NOMO-1 (cell line): ENCODE measurements at regions not wholly inside any gene's neighbourhood (a gene's known extent, or its start where the extent isn't known, plus 50 kb on each side); places are given as distances from the start of the nearest gene placed in this dataset.

Source experiments
- DNase-seq, 2 experiments: peaks; one replicate each; lab custom pipeline; 2025; ENCODE audit not compliant: unreplicated experiment in 2 of 2; lab: John Stamatoyannopoulos, UW

DNA sequence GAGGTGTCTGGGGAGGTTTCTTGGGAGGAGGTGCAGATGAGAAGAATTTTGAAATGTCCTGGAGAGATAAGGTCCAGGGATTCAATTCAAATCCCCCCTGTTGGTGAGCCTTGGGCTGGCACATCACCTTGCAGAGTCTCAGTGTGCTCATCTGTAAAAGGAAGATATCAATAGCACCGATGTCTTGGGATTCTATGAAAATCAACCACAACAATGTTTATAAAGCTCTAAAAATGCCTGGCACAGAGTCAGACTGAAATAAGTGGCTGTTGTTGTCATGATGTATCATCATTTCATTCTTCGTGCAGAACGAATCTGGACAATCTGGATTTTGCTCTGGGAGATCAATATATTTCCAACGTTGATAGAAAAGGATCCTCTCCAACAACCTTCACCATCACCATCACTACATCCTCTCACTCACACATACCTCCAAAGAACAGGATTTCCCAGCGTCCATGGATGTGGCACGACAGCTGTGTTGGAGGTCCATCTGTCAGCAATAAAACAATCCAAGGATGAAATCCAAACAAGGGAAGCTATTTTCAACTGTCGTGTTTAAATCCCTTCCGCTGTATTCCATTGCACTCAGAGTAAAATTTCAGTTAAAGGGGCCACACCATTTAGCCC, 393.7 kb upstream of the DYNLRB2 start:
- no peak for DNase-seq

DNA sequence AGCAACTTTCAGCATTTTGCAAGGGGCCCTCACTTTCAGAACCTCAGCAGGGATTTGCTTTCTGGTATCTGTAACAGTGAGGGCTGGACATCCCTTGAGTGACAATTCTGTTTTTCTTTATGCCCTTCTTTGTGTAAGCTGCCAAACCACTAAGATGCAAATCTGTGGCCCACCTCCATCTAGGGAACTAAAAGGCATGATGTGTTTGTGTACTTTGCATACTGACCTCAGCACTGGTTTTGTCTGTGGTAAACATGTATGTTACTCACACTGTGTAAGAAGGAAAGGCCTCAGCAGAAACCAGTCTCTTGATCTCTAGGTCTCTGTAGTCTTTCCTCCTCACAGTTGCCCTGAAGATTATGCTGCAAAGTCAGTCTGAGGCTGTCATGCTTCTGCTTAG, 396.6 kb upstream of the DYNLRB2 start:
- no peak for DNase-seq

DNA sequence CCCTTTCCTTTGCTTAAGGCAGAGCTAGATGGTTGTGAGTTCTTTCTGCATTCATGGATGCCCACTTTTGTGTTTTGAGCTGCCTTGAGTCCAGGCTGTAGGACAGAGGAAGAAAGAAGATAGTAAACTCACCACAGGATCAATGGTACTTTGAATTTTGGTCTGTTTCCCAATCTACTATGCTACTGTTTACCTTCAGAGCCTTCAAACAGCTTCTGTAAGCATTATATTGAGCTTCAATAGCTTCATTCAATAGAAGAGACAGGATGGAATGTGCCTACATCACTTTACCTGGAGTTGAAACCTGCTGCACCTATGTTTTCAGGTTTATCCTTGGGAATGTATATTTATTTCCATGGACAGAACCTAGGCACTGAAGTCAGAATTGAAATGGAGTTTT, 397.9 kb upstream of the DYNLRB2 start:
- no peak for DNase-seq

DNA sequence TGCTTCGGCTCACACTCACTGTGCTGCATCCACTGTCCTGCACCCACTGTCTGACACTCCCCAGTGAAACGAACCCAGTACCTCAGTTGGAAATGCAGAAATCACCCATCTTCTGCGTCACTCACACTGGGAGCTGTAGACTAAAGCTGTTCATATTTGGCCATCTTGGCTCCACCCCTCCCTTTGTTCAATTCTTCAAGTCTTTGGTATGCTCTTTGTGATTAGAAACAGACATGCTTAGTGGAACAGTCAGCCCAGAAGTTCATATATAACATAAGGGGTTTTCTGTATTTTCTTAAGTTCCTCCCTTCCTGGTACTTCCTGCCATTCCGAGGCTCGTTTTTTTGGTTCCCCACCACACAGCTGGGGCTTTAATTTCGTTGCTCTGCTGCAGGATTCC, 398.5 kb upstream of the DYNLRB2 start:
- no peak for DNase-seq

DNA sequence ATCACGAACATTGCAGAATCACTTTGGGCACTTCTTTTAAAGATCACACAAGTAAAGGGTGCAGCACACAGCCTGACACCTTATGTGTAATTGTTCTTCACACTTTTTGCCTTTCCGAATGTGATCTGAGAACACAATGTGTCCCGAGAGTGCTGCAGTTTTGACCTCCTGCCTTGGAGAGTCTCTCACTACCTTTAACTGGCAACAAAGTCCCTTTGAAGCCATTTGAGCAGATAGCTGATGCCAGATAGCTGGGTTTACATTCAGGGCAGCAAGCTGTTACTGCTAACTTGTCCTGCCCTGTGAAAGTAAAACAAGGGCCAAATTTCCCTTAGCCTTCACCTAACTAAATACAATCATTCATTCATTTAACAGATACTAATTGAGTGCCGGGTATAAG, 411.0 kb upstream of the DYNLRB2 start:
- DNase-seq: no peak

DNA sequence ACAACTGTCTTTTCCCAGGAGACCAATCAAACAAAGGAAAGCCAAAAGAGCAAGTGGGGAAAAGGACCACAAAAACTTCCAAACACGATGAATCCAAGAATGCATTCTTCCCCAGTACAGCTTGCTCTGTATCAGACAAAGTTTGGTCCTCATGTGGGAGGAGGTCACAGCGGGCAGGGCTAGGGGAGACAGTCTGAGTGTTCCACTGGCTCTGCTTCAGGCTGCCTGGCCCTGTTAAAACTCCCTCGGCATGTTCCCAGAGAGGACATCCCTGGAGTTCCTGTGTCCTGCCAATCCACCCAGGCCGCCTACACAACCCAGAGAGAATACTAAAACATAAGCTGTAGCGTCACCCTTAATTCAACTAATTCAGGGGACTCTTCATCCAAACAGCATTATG, 415.1 kb upstream of the DYNLRB2 start:
- no peak for DNase-seq

DNA sequence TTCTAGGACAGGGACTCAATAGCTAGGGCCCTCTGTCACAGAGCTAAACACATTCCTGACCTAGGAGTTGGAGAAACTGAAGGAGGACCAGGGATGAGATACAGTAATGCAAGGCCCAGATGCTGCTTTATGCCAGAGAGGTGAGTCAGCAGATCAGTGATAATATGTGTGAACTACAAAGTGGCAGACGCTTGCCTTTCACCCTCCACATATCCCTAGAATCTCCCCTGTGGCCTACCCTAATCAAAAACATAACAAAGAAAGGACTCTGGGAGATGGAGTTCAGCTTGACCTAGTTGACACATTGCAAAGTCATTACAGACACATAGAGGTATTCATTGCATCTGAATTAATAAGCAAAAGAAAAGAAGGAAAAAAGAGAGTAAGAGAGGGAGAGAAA, 417.6 kb upstream of the DYNLRB2 start:
- DNase-seq: no peak

DNA sequence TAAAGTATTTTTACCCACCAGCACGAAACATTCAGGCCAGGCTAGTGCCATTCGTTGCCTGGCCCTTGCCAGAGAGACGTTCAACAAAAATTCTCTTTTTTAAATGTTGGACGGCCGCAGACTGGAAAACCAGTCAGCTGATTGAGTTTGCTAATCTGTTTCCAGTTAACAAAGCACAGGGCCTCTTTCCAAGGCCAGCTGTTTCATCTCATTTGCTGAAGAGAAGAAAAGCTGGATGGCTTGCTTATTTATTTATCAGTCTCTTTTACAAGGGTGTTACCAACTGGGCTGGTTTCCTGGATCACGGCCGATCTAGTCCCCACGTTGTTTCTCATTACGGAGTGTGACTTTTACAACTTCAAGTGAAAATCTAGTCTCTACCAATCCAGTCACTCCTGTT, 418.7 kb upstream of the DYNLRB2 start:
- no peak for DNase-seq

DNA sequence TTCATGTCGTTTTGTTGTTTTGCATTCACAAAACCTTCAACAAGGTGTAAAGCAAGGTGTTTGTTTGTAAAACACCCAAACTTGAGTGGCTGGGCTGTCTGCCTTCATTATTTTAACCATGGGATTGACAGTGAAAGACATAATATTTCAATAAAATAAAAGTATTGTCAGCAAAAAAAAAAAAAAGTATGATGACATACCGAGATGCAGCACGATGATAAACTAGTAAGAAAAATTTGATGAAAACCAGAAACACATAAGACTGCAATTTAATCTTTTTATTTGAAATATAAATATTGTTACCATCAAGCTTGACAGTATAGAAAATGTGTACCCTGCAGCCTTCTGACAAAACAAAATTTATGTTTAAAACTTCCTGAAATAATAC, 419.3 kb upstream of the DYNLRB2 start:
- no peak for DNase-seq

DNA sequence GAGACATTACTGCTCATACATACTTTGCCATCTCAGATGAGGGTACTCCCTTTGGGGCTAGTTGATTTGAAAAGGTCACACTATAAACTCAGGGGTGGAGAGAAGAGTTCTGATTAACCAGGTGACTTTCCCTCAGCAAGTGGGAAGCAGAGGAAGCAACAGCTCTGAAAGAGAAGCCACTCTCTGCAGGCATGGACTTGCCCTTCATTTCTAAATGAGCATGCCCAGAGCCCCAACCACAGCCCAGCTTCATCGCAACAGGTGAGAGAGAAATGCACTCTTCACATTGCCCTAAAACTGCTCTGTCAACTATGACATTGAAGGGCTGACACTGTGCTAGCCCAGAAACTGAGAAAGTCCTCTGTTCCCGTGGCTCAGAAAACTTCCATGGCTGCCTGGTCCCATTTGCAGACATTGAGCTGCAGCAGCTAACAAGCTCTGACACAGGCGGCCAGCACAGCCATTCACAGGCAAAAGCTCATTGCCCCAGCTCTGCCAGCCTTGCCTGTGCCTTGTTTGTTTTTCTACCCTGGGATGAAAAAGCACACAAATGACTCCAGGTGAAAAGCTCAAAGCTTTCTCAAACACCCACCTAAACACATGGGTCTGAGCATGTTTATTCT, 419.8 kb upstream of the DYNLRB2 start:
- DNase-seq: no peak

DNA sequence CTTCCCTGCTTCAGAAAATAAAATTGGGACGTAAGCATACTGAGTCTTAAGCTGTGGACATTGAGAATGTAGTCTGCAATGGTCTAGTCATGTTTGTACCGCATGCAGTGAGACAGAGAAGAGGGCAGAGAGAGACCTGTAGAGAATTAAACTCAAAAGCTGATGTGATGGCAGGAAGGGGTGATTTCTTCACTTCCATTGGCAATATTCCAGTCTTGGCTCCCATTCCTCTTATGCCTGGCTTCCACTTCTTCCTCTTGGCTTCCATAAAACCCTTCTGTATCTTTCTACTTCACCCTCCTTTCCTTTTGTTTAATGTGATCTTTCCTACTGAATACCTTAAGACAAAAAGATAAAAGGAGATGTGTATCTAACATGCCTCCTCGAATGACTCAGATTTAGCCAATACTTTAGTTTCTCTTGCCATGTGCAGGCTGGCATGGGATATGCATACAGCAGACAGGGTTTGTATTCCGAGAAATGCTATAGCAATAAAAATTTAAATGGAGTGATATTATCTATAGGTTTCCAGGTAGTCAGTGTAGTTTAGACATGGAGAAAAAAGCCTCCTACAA, 423.1 kb upstream of the DYNLRB2 start:
- DNase-seq: no peak

DNA sequence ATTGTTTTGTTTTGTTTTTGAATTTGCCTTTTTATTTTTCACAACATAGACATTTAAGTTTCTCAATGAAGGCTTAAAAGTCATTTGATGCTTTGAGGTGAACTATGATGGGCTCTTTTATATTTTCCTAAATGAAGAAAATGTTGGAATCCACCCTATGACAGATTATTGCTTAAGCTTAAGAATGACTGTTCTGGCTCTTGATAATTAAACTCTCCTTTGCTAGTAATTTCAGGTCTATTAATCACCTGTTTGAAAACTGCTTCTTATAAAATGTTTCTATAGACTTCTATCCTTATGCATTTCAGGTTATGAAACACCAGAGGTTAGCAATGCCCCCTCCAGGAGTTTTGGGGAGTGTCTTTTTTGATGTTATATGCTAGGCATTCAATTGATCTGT, 424.1 kb upstream of the DYNLRB2 start:
- no peak for DNase-seq

DNA sequence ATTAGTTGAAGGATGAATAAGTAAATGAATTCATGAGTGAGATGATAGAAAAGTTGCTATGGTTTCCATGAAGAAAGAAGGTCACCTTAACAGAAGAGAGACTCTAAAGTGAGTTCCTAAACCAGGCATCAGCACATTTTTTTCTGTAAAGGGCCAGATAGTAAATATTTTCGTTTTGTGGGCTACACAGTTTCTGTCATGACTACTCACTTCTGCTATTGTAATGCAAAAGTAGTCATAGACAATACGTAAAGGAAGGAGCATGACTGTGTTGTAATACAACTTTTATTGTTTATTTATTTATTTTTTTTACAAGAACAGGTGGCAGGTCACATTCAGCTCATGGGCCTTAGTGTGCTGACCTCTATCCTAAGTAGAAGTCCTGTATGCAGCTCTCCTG, 426.1 kb upstream of the DYNLRB2 start:
- no peak for DNase-seq

DNA sequence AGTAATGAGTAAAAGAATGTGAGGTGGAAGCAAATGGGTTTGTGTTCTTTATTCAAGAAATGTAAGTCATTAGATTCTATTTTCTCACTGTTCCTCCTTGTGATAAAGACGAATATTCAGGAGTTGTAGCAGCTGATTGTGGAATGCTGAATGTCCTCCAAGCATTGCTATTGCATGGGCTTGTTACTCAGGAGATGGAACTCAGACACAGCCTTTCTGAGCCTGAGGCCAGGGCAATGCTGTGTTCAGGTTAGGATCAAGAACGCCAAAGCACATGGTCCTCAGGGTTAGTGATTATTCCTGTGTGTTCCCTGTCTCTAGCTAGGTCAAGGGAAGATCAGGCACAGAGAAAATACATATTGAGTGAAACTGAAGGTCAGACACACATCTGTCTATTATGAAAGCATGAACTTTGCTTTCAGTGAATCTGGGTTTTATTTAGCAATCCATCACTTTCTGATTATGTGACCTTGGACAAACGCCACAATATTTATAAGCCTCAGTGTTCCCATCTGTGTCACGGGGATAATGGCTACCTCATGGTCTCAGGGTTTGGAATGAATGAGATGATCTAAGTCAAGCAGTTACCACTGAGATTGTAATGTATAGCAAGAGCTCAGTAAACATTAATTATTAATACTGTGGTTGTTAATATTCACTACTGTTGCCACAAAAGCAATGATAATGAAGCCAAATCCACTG, 426.8 kb upstream of the DYNLRB2 start:
- DNase-seq: no peak

DNA sequence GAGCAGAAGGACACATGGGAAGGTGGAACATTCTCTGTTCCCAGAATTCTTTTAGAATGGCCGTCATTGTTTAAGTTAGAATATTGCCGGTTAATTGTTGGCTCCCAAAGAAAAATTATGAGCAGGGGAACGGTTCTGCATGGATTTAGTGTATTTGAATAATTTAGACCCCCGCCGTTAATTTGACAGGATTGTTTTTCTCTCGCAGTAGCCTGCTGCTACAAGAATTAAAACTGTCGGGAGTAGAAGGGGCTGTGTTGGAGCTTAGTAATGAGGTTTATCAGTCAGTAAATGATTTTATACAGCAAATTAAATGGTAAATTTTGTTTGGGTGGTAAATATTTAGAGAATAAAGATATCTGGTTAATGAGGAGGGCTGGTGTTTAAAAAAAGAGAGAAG, 431.2 kb upstream of the DYNLRB2 start:
- no peak for DNase-seq

DNA sequence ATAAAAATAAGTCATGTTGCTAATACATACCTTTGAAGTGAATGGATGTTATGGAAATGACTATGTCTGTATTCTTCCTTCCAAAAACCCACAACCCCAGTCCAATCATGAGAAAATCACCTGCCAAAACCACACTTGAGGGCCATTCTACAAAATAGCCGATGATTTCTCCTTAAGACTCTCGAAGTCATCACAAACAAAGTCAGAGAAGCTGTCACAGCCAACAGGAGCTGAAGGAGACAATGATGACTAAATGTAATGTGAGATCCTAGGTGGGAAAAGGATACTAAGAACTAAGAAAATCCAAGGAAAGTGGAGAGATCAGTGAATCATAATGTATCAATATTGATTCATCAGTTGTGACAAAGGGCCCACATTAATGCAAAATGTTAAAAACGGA, 432.9 kb upstream of the DYNLRB2 start:
- DNase-seq: no peak

DNA sequence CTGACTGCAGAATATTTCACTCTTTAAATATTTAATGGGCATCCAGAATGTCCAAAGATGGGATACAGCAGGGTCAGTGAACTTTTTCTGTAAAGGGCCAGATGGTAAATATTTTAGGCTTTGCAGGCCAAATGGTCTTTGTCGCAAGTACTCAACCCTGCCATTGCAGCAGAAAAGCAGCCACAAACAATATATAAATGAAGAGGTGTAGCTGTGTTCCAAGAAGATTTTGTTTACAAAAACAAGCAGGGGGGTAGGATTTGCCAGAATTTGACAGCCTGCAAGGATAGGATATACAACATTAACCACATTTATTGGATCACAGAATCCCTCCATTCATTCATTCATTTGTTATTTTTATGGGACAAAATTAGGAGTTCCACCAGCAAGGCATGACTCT, 435.0 kb upstream of the DYNLRB2 start:
- no peak for DNase-seq

DNA sequence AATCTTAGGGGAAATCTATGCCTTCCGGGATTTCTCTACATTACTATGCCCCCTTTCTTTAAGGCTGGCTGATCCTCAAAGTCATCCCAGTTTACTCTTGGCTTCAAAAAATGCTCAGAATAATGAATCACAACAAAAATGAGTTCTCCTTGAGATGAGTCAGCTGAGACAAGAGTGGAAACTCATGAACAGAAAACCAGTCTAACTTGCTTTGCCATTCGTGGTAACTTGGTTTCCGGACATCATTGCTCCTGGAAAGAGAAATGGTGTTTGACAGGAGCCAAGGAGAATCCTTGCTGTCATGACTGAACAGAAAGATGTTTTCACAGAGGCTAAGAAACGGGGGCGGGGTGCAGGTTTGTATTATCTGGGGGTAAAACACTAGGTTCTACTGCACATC, 435.6 kb upstream of the DYNLRB2 start:
- DNase-seq: no peak

DNA sequence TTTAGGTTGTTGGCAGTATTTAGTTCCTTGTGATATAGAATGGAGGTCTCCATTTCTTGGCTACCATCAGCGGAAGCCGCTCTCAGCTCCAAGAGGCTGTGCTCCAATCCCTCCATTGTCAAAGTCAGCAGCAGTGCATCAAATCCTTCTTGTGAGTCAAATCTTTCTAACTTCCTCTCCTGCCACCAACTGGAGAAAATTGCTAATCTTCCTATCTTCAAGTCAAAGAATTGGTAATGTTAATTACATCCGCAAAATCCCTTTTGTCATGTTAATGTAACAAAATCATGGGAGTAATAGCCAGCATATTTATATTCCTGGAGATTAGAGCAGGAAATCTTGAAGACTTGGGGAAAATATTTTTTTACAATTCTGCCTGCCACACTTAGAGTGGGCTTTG, 436.4 kb upstream of the DYNLRB2 start:
- DNase-seq: no peak

DNA sequence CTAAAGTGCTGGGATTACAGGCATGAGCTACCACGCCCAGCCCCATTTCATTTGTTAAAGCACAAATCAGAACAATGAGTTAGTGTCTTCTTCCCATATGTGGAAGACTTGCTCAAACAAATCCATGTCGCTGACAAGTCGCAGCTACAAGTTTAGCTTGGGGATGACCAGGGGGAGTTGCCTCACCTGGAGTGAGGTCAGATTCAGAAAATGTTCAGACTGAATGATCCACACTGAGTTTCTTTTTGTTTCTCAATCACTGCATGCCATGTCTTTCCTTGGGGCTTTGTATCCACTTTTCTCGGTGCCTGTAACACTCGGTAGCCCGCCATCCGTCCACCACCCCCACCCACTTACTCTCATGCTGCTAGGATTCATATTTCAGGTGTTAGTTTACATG, 437.3 kb upstream of the DYNLRB2 start:
- no peak for DNase-seq

DNA sequence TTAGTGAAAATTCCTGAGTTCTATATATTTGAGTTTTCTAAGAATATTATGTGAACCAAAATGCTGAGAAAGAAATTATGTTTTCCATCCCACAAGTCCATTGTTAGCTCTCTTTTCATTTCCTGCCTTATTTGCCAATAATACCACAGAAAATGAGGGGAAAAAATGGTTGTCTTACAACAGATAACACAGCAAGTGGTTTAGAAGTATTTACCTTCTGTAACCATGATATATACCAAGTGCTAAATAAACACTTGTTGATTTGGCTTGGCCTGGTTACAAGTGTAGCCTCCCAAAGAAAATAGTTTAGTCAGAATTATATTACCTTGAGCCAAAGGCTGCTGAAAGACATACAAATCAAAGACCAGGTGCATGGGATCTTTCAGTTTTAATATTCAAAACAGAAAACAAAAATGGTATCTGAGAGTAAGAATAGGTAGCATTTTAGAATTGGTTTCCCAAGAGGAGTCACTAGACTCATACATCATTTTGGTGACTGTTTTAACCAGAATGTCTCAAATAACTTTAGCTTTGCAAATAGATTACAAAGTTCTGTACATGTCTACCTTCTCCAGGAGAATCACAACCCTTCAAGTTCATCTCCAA, 439.8 kb upstream of the DYNLRB2 start:
- no peak for DNase-seq

DNA sequence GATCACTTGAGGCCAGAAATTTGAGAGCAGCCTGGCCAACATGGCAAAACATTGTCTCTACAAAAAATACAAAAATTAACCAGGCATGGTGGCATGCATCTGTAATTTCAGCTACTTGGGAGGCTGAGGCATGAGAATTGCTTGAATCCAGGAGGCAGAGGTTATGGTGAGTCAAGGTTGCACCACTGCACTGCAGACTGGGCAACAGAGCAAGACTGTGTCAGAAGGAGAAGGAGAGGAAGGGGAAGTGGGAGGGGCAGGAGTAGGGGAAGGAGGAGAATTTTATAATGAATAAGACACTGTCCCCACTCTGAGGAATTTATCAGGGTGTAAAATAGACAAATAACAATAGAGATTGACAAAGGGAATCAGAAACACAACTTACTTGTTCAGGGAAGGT, 440.6 kb upstream of the DYNLRB2 start:
- no peak for DNase-seq
